DOHH2 (cell line): ENCODE measurements at regions not wholly inside any gene's neighbourhood (a gene's known extent, or its start where the extent isn't known, plus 50 kb on each side); places are given as distances from the start of the nearest gene placed in this dataset.

Experiments
- CTCF ChIP-seq: fragments of 200-600 bp; sonication (generic); IDR thresholded peaks from one replicate; pipeline ENCODE4 v1.5.1; 2014; ENCODE audit warnings: antibody characterized with exemption, mild to moderate bottlenecking, low read depth, low read length; ENCODE audit not compliant: poor library complexity, severe bottlenecking
- EZH2phosphoT487 ChIP-seq: fragments of 200-600 bp; sonication (generic); IDR thresholded peaks from 2 replicates; pipeline ENCODE4 v1.6.1; 2017; ENCODE audit warnings: borderline replicate concordance, mild to moderate bottlenecking, antibody characterized with exemption, low read length, moderate library complexity, mixed read lengths

- TF ChIP-seq CTCF (no peak), EZH2phosphoT487 (no peak)
Observed at GRCh38 chr1:95668165-95668564, 434.2 kb downstream of the RWDD3 start.
